ENCODE measurements at regions not wholly inside any gene's neighbourhood (a gene's known extent, or its start where the extent isn't known, plus 50 kb on each side); places are given as distances from the start of the nearest gene placed in this dataset.

DNA sequence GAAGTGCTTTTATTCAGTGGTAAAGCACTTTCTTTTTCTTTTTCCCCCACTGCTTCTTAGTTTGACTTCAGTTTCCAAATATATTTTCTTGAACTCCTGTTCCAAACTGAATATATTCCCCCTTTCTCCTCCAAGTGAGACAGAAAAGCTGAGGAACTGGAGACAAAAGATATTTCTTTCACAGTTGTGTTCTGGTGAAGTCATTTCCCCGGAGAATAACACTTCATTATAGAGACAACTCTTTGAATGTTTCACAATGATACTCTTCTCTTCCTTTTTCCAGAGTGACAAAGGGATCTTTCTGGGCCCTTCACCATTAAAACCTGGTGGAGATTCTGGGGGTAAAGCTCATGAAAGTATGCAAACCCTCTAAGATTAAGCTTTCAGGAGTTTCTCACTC is 860.8 kb upstream of the SLITRK5 start:
- H3K27ac Mint-ChIP-seq = no peak overlapping the region
- no peak for DNase-seq

DNA sequence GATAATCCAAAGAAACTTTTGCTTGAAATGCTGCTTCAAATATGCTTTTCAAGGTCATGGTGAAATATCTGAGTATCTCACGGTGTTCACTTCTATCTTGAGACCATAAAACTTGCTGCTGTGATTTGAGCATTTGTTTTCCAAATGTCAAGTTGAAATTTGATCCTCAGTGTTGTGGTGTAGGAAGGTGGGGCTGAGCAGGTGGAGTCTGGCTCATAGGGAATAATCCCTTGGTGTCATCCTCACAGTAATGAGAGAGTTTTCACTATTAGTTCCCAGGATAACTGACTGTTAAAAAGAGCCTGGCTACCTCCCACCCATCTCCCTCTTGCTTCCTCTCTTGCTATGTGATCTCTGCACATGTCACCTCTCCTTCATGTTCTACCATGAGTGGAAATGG is 858.0 kb upstream of the SLITRK5 start:
- Mint-ChIP-seq H3K27ac (peak overlapping the region in 1 of 2 donors; percentile 41), H3K4me1 (no peaks in the 10 kb centered on the region)
- ATAC-seq = no peak

More for the DNA sequence above, 860.8 kb upstream of the SLITRK5 start:
- Mint-ChIP-seq H3K27me3 (no peaks in the 10 kb centered on the region), H3K9me3 (no peaks in the 10 kb centered on the region), H3K4me1 (no peaks in the 10 kb centered on the region), H3K4me3 (no peak overlapping the region)
- ATAC-seq = no peak

DNA sequence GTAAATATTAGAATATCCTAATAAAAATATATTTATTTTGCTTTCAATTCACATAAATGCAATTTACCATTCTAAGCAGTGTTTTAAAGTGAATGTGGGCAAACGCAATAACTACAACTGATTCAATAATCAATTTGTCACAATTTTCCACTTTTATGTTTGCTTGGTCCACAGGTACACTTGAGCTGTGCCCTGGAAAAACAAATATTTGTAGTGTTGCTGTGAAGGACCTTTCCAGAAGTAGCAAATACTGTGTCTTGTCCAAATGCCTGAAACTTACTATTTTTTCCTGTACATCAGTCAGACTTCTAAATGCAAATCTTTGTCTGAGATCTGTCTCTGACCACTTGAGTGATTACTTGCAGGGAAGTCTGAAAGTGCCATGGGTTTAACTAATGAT is 845.8 kb upstream of the SLITRK5 start:
- ATAC-seq = no peak
- Mint-ChIP-seq H3K9me3 (peaks cover 0 to 7% of the 10 kb centered on the region in 2 donors), H3K4me3 (no peak overlapping the region), H3K27me3 (no peaks in the 10 kb centered on the region), H3K4me1 (no peaks in the 10 kb centered on the region), H3K27ac (no peak overlapping the region)
- DNase-seq = no peak

More for the DNA sequence above, 858.0 kb upstream of the SLITRK5 start:
- Mint-ChIP-seq H3K9me3 (no peaks in the 10 kb centered on the region), H3K4me3 (no peak overlapping the region), H3K27me3 (no peaks in the 10 kb centered on the region)
- no peak for DNase-seq

DNA sequence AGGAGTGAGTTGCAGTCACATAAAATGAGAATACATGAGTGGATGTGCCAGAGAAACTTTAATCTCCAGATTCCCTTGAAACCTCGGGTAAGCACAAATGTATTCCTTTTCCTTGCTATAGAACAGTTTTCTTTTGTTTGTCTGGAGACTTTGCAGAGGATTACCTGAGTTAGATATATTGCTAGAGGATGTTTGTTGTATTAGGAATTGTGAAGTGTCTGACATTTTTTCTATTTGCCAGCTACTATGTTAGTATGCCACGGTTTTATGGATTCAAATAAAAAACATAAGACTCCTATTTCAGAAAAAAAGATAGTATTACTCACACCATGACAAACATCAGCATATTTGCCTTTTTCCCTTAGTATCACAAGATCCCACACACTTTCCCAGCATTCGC is 844.9 kb upstream of the SLITRK5 start:
- Mint-ChIP-seq H3K9me3 (peaks cover 0 to 3% of the 10 kb centered on the region in 2 donors), H3K4me3 (no peak overlapping the region), H3K27ac (no peak overlapping the region), H3K27me3 (no peaks in the 10 kb centered on the region), H3K4me1 (no peaks in the 10 kb centered on the region)
- DNase-seq = no peak
- ATAC-seq = no peak

DNA sequence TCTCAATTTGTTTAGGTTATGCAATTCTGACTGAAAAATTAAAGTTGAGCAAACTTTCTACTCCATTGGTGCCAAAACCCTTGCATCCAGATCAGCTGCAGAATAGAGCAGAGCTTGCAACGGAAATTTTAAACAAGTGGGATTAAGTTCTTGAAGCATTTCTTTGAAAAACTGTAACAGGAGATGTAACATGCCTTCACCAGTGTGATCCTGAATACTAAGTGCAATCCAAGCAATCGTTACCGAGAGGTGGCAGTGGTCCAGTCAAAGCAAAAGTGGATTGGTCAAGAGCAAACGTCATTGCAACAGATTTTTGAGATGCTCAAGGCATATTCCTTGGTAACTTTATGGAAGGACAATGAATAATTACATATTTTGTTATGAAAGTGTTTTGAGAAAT is 841.1 kb upstream of the SLITRK5 start:
- H3K4me1 Mint-ChIP-seq = no peaks in the 10 kb centered on the region
- peaks cover 0 to 3% of the 10 kb centered on the region in 2 donors for H3K9me3 Mint-ChIP-seq
- DNase-seq (no peak), ATAC-seq (no peak)
- H3K27me3 Mint-ChIP-seq = no peaks in the 10 kb centered on the region
- no peak overlapping the region for H3K27ac Mint-ChIP-seq
- no peak overlapping the region for H3K4me3 Mint-ChIP-seq

DNA sequence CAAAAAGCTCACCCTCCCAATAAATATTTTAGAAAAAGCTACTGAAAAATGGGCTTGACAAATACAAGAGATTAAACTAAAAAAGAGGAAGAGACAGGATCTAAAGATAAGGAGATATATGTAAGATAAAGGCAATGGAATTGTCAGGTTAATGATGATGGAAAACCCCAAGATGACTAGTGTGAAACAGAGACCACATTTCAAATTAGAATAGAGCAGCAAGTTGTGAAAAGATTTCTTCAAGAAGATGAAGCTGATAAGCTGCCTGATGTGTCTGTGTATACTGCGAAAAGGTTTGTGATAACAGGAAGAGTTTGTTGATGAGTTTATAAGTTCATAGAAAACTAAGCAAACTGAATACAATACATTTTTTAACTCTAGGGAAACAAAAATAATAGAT is 840.1 kb upstream of the SLITRK5 start:
- DNase-seq = no peak
- Mint-ChIP-seq H3K4me3 (no peak overlapping the region), H3K27ac (peak overlapping the region in 1 of 2 donors; percentile 80)

DNA sequence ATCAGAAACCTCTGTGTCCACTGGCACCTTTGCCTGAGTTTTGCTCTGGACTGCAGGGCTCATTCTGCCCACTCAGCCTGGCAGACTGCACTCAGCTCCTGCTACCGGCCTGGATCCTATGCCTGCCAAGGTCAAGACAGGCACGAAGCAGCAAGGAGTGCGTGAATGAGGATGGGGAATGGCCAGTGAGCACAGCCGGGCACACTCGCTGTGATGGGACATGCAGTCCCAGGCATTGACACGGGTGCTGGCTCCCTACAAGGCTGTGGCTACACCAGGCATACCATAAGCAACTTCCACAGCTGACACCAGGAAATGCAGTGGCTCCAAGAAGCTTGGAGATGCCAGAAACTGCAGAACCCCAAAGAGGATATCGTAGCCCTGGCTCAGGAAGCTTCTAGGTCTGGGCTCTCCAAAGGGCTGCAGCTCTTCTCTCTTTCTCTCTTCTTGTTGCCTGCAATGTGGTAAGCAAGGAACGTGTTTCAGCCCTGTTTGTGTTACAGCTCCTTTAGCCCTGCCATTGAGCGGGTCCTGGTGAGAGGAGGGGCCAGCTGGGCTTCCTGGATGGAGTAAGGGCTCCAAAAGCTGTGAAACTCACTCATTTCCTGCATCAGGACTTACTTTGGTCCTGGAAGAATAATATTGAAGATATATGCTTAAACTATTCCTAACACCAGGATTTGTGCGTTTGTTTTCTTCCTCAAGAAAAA is 832.6 kb upstream of the SLITRK5 start:
- H3K27me3 Mint-ChIP-seq = no peaks in the 10 kb centered on the region
- H3K27ac Mint-ChIP-seq = no peak overlapping the region
- ATAC-seq (no peak), DNase-seq (no peak)
- no peak overlapping the region for H3K4me3 Mint-ChIP-seq
- peaks cover 9 to 34% of the 10 kb centered on the region in 2 donors for H3K9me3 Mint-ChIP-seq
- no peaks in the 10 kb centered on the region for H3K4me1 Mint-ChIP-seq

More for the DNA sequence above, 840.1 kb upstream of the SLITRK5 start:
- Mint-ChIP-seq H3K4me1 (no peaks in the 10 kb centered on the region), H3K27me3 (no peaks in the 10 kb centered on the region), H3K9me3 (peaks cover 3 to 10% of the 10 kb centered on the region in 2 donors)
- ATAC-seq = no peak

DNA sequence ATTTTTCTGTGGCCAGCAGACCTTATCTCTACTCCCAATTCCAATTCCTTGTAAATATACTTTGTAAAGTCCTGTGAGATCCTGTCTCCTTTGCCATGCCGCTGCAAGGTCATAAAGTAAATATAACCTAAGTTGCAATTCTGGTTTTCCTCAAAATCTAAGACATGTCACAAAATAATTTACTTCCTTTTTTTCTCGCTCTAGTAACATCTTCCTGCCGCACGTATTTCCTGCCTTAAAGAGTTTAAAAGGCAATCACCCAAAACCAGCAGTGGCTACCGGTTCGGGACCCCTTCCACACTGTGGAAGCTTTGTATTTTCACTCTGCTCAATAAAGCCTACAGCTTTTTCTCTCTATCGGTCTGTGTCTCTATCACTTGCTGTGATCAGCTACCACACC is 832.0 kb upstream of the SLITRK5 start:
- DNase-seq (no peak), ATAC-seq (no peak)
- no peaks in the 10 kb centered on the region for H3K4me1 Mint-ChIP-seq
- no peaks in the 10 kb centered on the region for H3K27me3 Mint-ChIP-seq
- peaks cover 9 to 34% of the 10 kb centered on the region in 2 donors for H3K9me3 Mint-ChIP-seq
- H3K4me3 Mint-ChIP-seq = no peak overlapping the region
- no peak overlapping the region for H3K27ac Mint-ChIP-seq

DNA sequence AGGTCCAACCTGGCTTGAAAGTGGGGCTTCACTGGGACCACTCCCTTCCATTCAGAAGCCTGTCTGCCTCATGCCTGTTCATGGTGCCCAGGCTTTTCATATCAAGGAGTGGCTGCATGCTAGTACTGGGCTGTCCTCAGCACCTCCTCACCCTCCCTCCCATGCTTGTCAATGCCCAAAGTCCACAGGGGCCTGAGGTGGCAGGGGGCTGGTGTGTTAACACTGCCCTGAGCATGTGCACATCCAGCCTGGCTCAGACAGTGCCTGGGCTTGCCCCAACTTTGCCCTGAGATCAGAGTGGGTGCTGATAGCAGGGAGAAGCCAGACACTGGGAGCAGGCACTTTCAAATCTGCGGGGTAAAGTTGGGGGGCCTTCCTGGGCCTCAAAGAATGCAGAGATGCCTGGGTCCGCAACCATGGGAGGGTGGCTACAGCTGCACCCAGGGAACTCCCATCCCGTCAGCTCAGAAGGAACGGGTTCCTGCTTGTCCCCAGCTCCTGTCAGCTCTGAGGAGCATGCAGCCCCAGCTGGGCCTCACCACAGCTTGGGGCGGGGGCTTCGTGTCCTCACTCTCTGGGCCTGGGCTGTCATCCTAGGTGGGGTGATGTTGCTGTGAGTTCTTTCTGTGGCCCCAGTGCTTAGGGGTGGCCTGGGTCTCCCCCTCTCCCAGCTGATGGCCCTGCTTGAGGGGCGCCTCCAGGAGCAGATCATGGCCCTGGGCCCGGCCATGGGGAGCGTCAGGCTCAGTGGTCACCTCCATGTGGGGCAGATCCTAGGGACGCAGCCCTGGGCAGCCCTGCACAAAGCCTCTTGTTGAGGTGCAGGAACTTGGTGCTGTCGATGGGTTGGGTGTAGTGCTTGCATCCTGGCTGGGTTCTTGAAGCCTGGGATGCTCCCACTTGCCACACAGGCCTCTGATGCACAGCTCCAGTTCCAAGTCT is 830.6 kb upstream of the SLITRK5 start:
- ATAC-seq = peak; percentile 39
- no peaks in the 10 kb centered on the region for H3K27me3 Mint-ChIP-seq
- no peak overlapping the region for H3K4me3 Mint-ChIP-seq
- H3K4me1 Mint-ChIP-seq = no peaks in the 10 kb centered on the region
- H3K9me3 Mint-ChIP-seq = peaks cover 9 to 32% of the 10 kb centered on the region in 2 donors
- no peak overlapping the region for H3K27ac Mint-ChIP-seq
- no peak for DNase-seq

DNA sequence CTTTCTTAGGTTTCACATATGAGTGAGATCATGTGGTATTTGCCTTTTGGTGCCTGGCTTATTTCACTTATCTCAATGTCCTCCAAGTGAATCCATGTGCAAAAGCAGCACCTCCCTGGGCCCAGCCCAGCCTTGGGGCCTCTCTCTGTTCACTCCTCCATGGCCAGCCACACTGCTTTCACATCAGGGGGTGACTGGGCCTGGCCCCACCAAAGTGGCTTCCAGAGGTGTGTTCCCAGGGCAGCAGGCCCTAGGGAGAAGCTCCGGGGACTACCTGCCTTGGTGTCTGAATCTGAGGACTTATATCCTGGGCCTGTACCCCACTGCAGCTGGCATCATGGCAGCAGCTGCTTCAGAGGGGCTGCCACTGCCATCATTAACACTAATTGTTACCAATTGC is 829.9 kb upstream of the SLITRK5 start:
- Mint-ChIP-seq H3K4me1 (no peaks in the 10 kb centered on the region), H3K27ac (no peak overlapping the region), H3K27me3 (no peaks in the 10 kb centered on the region), H3K4me3 (no peak overlapping the region), H3K9me3 (peaks cover 9 to 31% of the 10 kb centered on the region in 2 donors)
- DNase-seq = no peak
- ATAC-seq = no peak

DNA sequence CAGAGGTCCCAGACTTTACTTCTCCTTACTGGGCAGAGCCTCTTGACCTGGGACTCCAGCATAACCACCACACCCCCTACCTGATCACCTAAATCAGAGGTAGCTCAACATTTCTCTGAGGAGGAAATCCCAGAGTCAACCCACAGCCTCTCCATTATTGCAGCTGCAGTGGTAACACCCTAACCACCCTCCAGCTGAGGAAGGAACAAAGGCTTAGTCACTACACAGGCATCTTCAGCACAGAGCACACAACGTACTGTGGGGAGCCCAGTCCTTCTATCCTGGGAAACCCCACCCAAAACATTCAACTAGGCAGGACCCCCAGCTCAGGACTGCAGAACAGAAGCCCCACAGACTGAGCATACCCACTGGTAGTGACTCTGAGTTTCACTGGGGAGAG is 824.7 kb upstream of the SLITRK5 start:
- no peak overlapping the region for H3K4me3 Mint-ChIP-seq

DNA sequence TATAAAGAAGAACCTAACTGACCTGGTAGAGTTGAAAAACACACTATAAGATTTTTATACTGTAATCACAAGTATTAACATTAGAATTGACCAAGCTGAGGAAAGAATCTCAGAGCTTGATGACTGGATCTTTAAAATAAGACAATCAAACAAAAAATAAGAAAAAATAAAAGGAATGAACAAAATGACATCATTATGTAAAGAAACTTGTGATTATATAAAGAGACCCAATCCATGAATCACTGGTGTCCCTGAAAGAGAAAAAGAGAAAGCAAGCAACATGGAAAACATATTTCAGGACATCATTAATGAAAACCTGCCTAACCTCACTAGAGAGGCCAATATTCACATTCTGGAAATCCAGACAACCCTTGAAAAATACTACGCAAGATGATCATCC is 822.5 kb upstream of the SLITRK5 start:
- ATAC-seq = no peak
- Mint-ChIP-seq H3K27ac (no peak overlapping the region), H3K4me1 (no peaks in the 10 kb centered on the region), H3K9me3 (peaks cover 5 to 31% of the 10 kb centered on the region in 2 donors), H3K4me3 (no peak overlapping the region), H3K27me3 (no peaks in the 10 kb centered on the region)
- no peak for DNase-seq

More for the DNA sequence above, 824.7 kb upstream of the SLITRK5 start:
- H3K27ac Mint-ChIP-seq = no peak overlapping the region
- H3K9me3 Mint-ChIP-seq = peaks cover 5 to 31% of the 10 kb centered on the region in 2 donors
- ATAC-seq (no peak), DNase-seq (no peak)
- H3K4me1 Mint-ChIP-seq = no peaks in the 10 kb centered on the region
- H3K27me3 Mint-ChIP-seq = no peaks in the 10 kb centered on the region

DNA sequence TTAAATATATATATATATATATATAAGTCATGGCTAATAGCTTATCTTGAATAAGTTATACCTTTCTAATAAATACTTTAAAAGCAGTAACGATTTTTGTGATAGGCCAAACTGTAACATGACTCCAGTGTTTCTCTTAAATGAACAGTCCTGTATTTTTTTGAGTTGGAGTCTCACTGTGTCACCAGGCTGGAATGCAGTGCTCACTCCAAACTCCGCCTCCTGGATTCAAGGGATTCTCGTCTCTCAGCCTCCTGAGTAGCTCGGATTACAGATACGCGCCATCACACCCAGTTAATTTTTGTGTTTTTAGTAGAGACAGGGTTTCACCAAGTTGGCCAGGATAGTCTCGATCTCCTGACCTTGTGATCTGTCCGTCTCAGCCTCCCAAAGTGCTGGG is 814.2 kb upstream of the SLITRK5 start:
- no peak for ATAC-seq
- no peak overlapping the region for H3K4me3 Mint-ChIP-seq
- peaks cover 0 to 7% of the 10 kb centered on the region in 2 donors for H3K9me3 Mint-ChIP-seq
- no peaks in the 10 kb centered on the region for H3K27me3 Mint-ChIP-seq
- DNase-seq = no peak
- H3K27ac Mint-ChIP-seq = no peak overlapping the region
- no peaks in the 10 kb centered on the region for H3K4me1 Mint-ChIP-seq

DNA sequence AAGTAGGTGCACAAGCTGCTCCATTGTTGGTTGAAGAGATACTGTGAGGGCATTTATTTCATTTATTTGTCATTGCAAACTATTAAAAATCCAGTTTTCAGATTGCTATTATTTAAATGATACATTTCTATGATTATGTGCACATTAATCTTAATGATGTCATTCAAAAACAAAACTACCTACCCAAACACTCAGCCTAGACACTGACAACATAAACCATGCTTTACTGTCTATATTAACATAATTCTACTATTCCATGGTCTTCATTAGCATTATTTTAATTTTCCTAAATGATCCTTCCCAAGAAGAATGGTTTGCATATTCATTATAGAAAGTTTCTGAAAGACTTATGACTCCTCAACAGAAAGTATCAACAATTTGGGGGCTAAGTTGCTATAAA is 813.0 kb upstream of the SLITRK5 start:
- H3K4me1 Mint-ChIP-seq = no peaks in the 10 kb centered on the region
- H3K27me3 Mint-ChIP-seq = no peaks in the 10 kb centered on the region
- H3K4me3 Mint-ChIP-seq = no peak overlapping the region
- DNase-seq (no peak), ATAC-seq (no peak)
- H3K9me3 Mint-ChIP-seq = peaks cover 0 to 7% of the 10 kb centered on the region in 2 donors
- no peak overlapping the region for H3K27ac Mint-ChIP-seq

DNA sequence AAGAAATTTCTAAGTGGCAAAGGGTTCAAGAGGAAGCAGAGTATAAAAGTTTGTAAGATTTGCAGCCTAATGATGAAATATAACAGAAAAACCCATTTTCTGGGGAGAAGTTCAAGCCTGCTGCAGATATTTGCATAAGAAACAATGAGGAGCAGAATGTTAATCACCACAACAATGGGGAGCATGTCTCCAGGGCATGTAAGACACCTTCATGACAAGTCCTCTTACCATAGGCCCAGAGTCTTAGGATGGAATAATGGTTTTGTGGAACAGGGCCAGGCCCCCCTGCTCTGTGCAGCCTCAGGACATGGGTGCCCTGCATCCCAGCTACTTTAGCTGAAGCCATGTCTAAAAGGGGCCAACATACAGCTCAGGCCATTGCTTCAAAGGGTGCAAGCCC is 809.0 kb upstream of the SLITRK5 start:
- Mint-ChIP-seq H3K4me1 (no peaks in the 10 kb centered on the region), H3K27me3 (no peaks in the 10 kb centered on the region), H3K4me3 (no peak overlapping the region), H3K27ac (no peak overlapping the region), H3K9me3 (peaks cover 0 to 7% of the 10 kb centered on the region in 2 donors)
- ATAC-seq (no peak), DNase-seq (no peak)

DNA sequence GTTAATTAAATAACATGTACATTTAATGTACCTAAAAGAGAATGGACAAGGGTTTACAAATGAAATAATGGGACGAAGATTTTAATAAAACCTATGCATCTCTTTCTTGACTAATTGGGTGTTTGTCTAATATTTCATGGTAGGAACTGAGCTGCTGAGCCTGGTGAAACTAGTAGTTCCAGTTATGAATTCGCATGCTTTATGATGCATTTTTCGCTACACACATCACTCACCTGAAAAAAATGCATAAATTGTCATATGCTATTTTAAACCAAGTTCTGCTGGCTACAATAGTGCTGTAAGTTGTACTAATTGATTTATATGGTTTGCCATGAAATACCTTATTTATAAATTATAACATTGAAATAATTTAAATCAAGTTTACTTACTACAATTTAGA is 806.8 kb upstream of the SLITRK5 start:
- Mint-ChIP-seq H3K27ac (no peak overlapping the region), H3K4me1 (no peaks in the 10 kb centered on the region), H3K4me3 (no peak overlapping the region), H3K9me3 (no peaks in the 10 kb centered on the region), H3K27me3 (no peaks in the 10 kb centered on the region)
- DNase-seq (no peak), ATAC-seq (no peak)

Measured in stimulated activated naive CD8-positive, alpha-beta T cell treated with anti-CD3 and anti-CD28 coated beads, Interleukin-15, amount 100 ng/mL, for 72 hours (primary cell).